GM21717 (cell line): ENCODE measurements at regions not wholly inside any gene's neighbourhood (a gene's known extent, or its start where the extent isn't known, plus 50 kb on each side); places are given as distances from the start of the nearest gene placed in this dataset.
"Not testable (repeated sequence)": the region's sequence is repeated elsewhere in the genome, so short reads cannot be mapped to it uniquely, and the experiment has no call there.

Experiments used
- ATAC-seq: cut with Tn5 transposase; IDR thresholded peaks from one replicate; pipeline ENCODE4 v1.9.1; 2021; ENCODE audit warnings: mild to moderate bottlenecking, moderate library complexity; ENCODE audit not compliant: unreplicated experiment

DNA sequence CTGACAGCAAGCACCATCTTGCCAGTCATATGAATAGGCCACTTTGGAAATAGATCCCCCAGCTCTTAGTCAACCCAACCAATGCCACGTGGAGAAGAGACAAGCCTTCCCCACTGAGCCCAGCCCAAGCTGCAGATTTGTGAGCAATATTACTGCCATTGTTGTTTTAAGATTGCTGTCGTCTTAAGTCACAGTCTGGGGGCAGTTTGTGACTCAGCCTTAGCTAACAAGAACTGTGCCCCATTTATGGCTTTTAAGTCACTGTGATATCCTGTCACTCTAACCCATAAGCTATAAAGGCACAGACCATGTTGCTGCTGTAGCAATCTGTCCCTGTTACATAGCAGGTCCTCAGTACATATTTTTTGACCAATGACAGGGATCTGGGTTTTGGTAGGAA, 464.2 kb downstream of the MED13L start:
- ATAC-seq = no peak

- no peak for ATAC-seq
Measured at GRCh38 chr12:115811929-115812328, 465.6 kb downstream of the MED13L start.

- ATAC-seq = no peak
Measured at GRCh38 chr12:115811045-115811444, 466.4 kb downstream of the MED13L start.

GRCh38 chr12:115810122-115810901, 467.2 kb downstream of the MED13L start:
- no peak for ATAC-seq

DNA sequence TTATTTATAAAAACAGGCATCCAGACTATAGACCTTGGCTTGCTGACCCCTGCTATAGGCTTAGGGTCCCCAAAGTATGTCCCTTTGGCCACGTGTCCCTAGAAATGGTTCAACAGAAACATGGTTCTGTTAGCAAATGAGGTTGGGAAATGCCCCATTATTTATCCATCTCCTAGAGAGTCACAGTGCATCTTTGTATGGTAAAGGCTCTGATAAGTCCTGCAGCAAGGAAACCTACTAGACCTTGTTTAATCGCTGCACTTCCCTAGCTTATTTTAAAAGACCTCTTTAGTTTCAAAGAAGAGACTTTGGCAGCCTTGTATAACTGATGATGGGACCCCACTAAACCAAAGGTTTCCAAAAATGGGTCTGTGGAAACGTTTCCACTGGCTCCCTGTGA, 471.5 kb downstream of the MED13L start:
- ATAC-seq = no peak

DNA sequence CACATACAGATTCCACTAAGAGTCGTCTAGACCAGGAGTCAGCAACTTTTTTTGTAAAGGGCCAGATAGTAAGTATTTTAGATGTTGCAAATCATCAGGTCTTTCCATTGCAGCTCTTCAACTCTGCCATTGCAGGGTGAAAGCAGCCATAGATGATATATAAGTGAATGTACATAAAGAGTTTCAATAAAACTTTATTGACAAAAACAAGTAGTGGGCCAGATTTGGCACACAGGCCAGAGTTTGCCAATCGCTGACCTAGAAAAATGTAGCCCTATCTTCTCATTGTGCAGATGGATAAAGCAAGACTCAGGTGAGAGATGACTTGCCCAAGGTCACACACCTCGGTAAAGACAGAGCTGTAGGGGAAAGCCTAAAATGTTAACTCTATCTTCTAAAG, 474.7 kb downstream of the MED13L start:
- ATAC-seq = no peak

DNA sequence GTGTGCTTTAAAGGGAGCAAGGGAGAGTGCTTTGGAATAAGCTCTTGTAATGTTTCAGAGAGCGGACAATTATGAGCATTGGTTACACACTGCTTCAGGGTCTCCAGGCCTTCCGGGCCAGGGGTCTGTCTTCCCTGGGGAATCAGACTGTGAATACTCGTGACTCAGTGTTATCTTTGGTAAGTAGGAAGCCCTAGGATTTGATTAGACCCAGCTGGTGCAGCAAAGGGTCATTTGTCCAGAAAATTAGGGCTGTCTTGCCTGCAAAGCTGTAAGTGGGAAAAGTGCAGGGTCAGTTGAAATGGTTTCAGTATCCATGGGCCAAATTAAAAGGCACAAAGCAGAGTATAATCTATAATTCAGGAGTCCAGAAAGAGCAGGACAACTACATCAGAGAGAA, 475.6 kb downstream of the MED13L start:
- ATAC-seq = no peak

DNA sequence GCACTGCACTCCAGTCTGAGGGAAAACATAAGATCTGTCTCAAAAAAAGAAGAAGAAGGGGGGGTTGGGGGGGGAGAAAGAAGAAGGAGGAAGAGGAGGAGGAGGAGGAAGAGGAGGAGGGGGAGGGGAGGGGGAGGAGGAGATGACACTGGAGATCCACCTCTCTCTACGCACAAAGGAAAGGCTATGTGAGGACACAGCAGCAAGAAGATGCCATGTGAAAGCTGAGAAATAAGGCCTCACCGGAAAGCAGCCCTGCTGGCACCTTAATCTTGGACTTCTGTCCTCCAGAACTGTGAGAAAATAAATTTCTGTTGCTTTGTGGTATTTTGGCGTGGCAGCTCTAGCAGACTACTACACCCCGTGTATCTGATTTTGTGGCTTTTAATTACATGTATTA, 477.9 kb downstream of the MED13L start:
- ATAC-seq = no peak

DNA sequence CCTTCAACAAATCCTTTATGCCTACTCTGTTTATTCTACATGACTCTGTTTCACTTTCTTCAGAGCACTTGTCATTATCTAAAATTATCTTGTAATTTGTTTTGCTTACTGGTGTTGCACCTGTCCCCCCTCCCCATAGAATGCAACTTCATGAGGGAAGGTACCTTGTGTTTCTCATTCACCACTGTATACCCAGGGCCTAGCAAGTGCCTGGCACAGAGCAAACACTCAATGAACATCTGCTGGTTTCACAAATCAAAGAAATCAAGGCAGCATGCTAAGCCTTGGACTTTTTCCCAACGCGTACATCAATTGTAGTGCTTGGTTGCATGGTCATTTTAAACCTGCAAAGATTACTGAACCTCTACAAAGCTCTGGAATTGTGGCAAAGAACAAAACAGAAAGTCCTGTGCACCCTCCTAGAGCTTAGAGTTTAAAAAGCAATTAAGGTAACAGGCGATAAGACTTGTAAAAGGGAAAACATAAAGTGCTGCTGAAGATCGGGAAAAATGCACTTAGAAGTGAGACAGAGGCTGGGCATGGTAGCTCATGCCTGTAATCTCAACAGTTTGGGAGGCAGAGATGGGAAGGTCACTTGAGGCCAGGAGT, 479.1 kb downstream of the MED13L start:
- ATAC-seq = no peak

DNA sequence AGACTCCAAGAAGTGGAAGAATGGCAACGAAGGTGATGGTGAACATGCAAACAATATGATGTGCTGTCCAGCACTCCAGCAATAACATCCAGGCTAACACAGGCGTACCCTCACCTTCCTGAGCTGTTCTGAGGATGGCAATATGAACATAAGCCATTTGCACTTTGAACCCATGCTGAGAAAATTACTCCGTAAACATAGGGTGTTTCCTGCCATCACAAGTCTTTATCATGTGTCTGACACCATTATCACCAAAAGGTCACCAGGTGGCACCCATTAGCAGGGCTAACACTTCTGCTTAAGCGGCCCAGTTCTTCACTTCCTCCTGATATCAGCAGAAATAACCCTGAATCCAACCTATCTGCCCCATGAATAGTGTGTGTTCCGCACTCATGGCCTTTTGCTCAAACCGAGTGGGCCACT, 482.8 kb downstream of the MED13L start:
- no peak for ATAC-seq

DNA sequence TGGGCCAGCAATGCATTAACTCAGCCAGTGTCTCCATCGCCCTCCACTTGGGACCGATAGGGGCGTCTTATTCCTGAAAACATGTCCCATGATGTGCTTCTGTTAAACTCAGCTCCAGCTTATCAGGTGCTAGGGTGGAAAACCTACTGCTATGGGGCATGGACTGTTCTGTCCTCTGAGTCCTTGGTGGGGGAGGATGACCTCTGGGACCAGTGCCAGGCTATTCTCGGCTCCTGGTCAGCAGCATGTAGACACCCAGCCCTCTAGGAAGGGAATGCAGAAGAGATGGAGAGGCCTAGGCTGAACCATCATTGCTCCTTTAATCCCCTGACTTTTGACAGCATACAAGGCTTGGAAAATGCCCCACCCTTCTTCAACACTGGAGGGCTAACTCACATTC, 486.2 kb downstream of the MED13L start:
- ATAC-seq = no peak

- no peak for ATAC-seq
Measured at GRCh38 chr12:115790526-115790925, 487.0 kb downstream of the MED13L start.

DNA sequence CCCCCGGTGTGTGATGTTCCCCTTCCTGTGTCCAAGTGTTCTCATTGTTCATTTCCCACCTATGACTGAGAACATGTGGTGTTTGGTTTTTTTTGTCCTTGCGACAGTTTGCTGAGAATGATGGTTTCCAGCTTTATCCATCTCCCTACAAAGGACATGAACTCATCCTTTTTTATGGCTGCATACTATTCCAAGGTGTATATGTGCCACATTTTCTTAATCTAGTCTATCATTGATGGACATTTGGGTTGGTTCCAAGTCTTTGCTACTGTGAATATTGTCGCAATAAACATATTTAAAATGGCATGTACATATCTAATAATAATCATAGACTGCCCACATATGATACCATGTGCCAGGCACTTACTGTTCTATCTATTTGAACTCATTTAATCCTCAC, 491.0 kb downstream of the MED13L start:
- not testable (repeated sequence) for ATAC-seq

- ATAC-seq = no peak
Measured at GRCh38 chr12:115785548-115785947, 491.9 kb downstream of the MED13L start.

DNA sequence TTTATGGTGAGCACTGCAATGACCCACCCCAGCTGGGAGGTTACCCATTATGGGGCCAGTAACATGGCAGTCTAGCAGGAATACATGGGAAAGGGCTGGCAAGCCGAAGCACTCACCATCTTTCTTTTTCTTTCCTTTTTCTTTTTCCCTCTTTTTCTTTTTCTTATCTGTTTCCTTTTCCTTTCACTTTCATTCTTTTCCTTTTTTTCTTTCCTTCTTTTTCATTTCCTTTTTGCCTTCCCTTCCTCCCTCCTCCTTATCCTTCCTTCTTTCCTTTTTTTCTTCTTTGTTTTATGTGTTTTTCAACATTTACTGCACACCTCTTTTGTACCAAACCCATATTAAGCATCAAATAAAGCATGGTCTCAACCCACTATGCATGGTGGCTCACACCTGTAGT, 501.1 kb downstream of the MED13L start:
- ATAC-seq = no peak

GRCh38 chr12:115774148-115774895, 503.2 kb downstream of the MED13L start:
- ATAC-seq = no peak

DNA sequence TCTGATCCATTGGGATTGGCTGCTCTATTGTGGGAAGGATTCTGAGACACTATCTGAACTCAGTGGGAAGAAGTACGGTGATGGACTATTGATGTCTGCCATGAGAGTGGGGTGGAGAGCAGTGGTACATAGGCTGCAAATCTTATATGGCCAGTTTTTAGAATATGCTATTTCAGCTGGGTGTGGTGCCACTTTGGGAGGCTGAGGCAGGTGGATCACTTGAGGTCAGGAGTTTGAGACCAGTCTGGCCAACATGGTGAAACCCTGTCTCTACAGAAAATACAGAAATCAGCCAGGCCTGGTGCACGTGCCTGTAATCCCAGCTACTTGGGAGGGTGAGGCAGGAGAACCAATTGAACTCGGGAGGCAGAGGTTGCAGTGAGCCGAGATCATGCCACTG, 505.9 kb downstream of the MED13L start:
- no peak for ATAC-seq

DNA sequence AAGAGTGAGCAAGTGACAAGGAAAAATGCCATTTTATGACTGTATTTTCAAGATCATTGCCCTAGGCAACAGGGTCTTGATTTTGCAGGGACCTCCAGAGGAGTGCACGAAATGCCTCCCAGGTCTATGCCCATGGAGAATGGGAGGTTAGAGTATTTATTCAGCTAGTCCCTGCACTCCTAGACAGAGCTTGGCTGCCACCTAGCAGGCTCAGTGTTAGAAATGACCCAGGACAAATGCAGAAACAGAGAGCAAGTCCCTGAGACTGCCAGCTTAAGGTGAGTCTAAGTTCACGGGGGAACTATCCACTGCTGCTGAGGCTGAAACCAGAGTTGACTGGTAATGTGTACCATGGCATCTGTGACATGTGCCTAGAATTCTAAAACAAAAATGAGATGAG, 506.4 kb downstream of the MED13L start:
- no peak for ATAC-seq

GRCh38 chr12:115770643-115771042, 506.9 kb downstream of the MED13L start:
- ATAC-seq = no peak

GRCh38 chr12:115767916-115768315, 509.6 kb downstream of the MED13L start:
- no peak for ATAC-seq

DNA sequence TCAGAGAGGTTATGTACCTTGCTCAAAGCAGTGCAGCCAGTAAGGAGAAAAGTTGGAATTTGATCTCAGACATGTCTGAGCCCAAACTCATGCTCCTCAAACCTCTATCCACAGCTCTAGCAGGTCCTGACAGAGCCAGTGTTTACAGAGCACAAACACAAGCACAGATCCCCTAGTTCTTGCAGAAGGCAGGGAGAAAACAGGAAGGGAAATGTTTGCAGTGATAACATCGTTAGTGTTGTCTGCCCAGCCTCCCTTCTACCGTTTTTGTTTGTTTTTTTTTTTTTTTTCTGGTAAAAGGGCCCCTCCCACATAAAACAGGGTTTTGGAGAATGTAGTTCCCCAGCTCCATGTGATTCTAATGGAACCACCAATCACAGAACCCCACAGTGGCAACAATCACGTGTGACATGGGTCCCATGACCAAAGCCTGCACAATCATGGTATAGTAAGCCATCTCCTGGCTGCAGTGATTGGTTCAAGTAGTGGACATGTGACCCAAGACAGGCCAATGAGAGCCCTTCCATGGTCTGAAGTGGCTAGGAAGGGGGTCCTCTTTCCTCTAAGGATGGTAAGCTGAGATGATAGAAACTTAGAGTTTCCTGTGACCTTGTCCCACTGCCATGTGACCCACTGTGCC, 513.4 kb downstream of the MED13L start:
- ATAC-seq = no peak

- no peak for ATAC-seq
Measured at GRCh38 chr12:115763376-115763775, 514.1 kb downstream of the MED13L start.
